DMS153 treated with DMSO at 0.1 percent for 48 hours (cell line): ENCODE measurements at regions not wholly inside any gene's neighbourhood (a gene's known extent, or its start where the extent isn't known, plus 50 kb on each side); places are given as distances from the start of the nearest gene placed in this dataset.

Source experiments
- DNase-seq: peaks from one replicate; lab custom pipeline; 2025; ENCODE audit not compliant: unreplicated experiment; lab: John Stamatoyannopoulos, UW

GRCh38 chr14:104367866-104368750 is 211.5 kb upstream of the C14orf180 start:
- no peak for DNase-seq

GRCh38 chr14:104368751-104369100 is 210.8 kb upstream of the C14orf180 start:
- DNase-seq, result no peak

GRCh38 chr14:104369208-104369607 is 210.4 kb upstream of the C14orf180 start:
- no peak for DNase-seq

GRCh38 chr14:104370256-104370870 is 209.2 kb upstream of the C14orf180 start:
- no peak for DNase-seq

- no peak for DNase-seq
These were observed 208.5 kb upstream of the C14orf180 start for GRCh38 chr14:104371031-104371430.

- no peak for DNase-seq
These were observed 207.6 kb upstream of the C14orf180 start for GRCh38 chr14:104371917-104372316.

- DNase-seq, result no peak
These were observed 207.0 kb upstream of the C14orf180 start for GRCh38 chr14:104372390-104373054.

- no peak for DNase-seq
These were observed 206.3 kb upstream of the C14orf180 start for GRCh38 chr14:104373055-104373854.

GRCh38 chr14:104373855-104374717 is 205.5 kb upstream of the C14orf180 start:
- DNase-seq, result no peak

- DNase-seq, result no peak
These were observed 204.9 kb upstream of the C14orf180 start for GRCh38 chr14:104374718-104375080.

GRCh38 chr14:104375551-104376201 is 203.9 kb upstream of the C14orf180 start:
- no peak for DNase-seq

- no peak for DNase-seq
These were observed 203.1 kb upstream of the C14orf180 start for GRCh38 chr14:104376202-104377140.

GRCh38 chr14:104377256-104377655 is 202.3 kb upstream of the C14orf180 start:
- DNase-seq, result no peak

- no peak for DNase-seq
These were observed 200.9 kb upstream of the C14orf180 start for GRCh38 chr14:104378698-104379113.

- DNase-seq, result no peak
These were observed 197.0 kb upstream of the C14orf180 start for GRCh38 chr14:104382361-104383087.

- no peak for DNase-seq
These were observed 196.2 kb upstream of the C14orf180 start for GRCh38 chr14:104383088-104383995.
